ENCODE measurements at regions not wholly inside any gene's neighbourhood (a gene's known extent, or its start where the extent isn't known, plus 50 kb on each side); places are given as distances from the start of the nearest gene placed in this dataset.
"Not testable (repeated sequence)": the region's sequence is repeated elsewhere in the genome, so short reads cannot be mapped to it uniquely, and the experiment has no call there.

DNA sequence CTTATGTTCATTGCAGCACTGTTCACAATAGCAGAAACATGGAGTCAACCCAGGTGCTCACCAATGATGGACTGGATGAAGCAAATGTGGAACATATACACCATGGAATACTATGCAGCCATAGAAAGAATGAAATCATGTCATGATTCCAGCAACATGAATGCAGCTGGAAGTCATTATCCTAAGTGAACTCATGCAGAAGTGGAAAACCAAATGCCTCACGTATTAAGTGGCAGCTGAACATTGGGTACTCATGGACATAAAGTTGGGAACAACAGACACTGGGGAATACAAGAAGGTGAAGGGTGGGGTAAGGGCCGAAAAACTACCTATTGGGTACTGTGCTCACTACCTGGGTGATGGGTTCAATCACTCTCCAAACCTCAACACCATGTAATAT lies 915.9 kb downstream of the UQCRFS1 start:
- no peak overlapping the region for H3K4me3 ChIP-seq
- ATAC-seq (ENCODE audit: insufficient number of reproducible peaks, low FRiP score, low read depth) = no peak
- H3K27me3 ChIP-seq (replicated peaks; ENCODE audit: insufficient read depth) = no peaks in the 10 kb centered on the region
- no peaks in the 10 kb centered on the region for H3K36me3 ChIP-seq
- no peak overlapping the region for H3K27ac ChIP-seq
- DNase-seq (ENCODE audit: low spot score) = no peak
- no peaks in the 10 kb centered on the region for H3K9me3 ChIP-seq
- TF ChIP-seq, protein P1, sequence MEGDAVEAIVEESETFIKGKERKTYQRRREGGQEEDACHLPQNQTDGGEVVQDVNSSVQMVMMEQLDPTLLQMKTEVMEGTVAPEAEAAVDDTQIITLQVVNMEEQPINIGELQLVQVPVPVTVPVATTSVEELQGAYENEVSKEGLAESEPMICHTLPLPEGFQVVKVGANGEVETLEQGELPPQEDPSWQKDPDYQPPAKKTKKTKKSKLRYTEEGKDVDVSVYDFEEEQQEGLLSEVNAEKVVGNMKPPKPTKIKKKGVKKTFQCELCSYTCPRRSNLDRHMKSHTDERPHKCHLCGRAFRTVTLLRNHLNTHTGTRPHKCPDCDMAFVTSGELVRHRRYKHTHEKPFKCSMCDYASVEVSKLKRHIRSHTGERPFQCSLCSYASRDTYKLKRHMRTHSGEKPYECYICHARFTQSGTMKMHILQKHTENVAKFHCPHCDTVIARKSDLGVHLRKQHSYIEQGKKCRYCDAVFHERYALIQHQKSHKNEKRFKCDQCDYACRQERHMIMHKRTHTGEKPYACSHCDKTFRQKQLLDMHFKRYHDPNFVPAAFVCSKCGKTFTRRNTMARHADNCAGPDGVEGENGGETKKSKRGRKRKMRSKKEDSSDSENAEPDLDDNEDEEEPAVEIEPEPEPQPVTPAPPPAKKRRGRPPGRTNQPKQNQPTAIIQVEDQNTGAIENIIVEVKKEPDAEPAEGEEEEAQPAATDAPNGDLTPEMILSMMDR (IDR thresholded peaks at IDR 0.05) = no peak
- no peaks in the 10 kb centered on the region for H3K4me1 ChIP-seq (ENCODE audit: control insufficient read depth in 1 of 2, low read depth in 2 of 2)

DNA sequence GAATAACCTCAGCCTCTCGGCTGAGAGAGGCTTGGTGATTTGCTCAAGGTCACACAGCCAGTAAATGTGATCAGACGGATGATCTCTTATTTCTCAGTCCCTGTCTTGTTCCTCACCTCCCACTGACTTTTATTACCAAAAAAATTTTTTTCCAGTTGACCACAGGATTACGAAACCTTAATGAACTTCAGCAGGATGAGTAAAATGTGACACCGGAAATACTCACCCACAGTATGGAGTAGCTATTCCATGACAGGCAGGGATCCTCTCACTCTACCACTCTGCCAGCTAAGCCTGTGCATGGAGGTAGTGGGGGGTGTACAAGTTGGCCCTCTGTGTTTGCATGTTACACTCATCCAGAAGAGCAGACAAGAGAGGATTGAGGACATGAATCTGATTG lies 916.4 kb downstream of the UQCRFS1 start:
- Histone ChIP-seq H3K4me1 (ENCODE audit: control insufficient read depth in 1 of 2, low read depth in 2 of 2) (no peaks in the 10 kb centered on the region), H3K27me3 (replicated peaks; ENCODE audit: insufficient read depth) (no peaks in the 10 kb centered on the region), H3K9me3 (no peaks in the 10 kb centered on the region), H3K36me3 (no peaks in the 10 kb centered on the region), H3K4me3 (no peak overlapping the region), H3K27ac (no peak overlapping the region)
- no peak for DNase-seq (ENCODE audit: low spot score)
- no peak for ATAC-seq (ENCODE audit: insufficient number of reproducible peaks, low FRiP score, low read depth)
- TF ChIP-seq, protein P1 (IDR thresholded peaks at IDR 0.05) = no peak

DNA sequence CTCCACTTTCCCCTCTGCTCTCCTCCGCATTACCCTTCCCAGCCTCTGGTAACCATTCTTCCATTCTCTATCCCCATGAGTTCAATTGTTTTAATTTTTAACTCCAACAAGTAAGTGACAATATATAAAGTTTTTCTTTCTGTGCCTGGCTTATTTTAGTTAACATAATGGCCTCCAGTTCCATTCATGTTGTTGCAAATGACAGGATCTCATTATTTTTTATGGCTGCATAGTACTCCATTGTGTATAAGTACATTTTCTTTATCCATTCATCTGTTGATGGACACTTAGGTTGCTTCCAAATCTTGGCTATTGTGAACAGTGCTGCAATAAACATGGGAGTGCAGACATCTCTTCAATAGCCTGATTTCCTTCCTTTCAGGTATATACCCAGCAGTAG lies 918.0 kb downstream of the UQCRFS1 start:
- not testable (repeated sequence) for H3K27me3 ChIP-seq (replicated peaks; ENCODE audit: insufficient read depth); ATAC-seq (ENCODE audit: insufficient number of reproducible peaks, low FRiP score, low read depth); H3K4me3 ChIP-seq; H3K36me3 ChIP-seq; H3K4me1 ChIP-seq (ENCODE audit: control insufficient read depth in 1 of 2, low read depth in 2 of 2); H3K27ac ChIP-seq; DNase-seq (ENCODE audit: low spot score); H3K9me3 ChIP-seq

DNA sequence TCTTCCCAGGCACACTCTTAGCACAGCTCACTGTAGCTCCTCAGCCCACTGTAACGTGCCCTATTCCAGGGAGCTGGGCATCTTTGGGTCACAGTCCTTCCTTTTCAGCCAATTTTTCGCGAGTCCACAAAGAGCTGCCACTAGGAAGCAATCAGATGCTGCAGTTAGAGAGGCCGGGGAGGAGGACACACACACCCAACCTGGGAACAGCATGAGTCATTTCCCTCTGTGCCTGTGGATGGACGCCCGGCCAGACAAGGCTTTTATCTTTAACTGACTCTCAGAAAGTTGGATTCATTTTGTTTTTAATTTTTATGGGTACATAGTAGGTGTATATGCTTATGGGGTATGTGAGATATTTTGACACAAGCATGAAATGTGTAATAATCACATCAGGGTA lies 918.6 kb downstream of the UQCRFS1 start:
- Histone ChIP-seq H3K27me3 (replicated peaks; ENCODE audit: insufficient read depth) (no peaks in the 10 kb centered on the region), H3K4me1 (ENCODE audit: control insufficient read depth in 1 of 2, low read depth in 2 of 2) (no peaks in the 10 kb centered on the region), H3K36me3 (no peaks in the 10 kb centered on the region), H3K4me3 (no peak overlapping the region), H3K27ac (no peak overlapping the region), H3K9me3 (no peaks in the 10 kb centered on the region)
- TF ChIP-seq, protein P1 (IDR thresholded peaks at IDR 0.05) = no peak
- no peak for DNase-seq (ENCODE audit: low spot score)
- no peak for ATAC-seq (ENCODE audit: insufficient number of reproducible peaks, low FRiP score, low read depth)

DNA sequence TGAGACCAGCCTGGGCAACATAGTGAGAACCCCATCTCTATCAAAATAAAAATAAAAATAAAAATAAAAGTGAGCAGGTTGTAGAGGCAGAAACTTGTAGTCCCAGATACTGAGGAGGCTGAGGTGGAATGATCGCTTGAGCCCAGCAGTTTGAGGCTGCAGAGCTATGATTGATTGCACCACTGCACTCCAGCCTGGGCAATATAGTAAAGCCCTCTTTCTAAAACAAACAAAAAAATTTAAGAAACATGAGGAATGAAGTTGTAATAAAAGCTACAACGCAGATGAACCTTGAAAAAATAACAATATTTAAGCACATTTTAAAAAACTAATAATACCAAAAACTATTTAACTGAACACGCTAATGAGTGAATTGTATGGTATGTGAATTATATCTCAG lies 919.3 kb downstream of the UQCRFS1 start:
- H3K9me3 ChIP-seq = no peaks in the 10 kb centered on the region
- H3K27me3 ChIP-seq (replicated peaks; ENCODE audit: insufficient read depth) = no peaks in the 10 kb centered on the region
- H3K36me3 ChIP-seq = no peaks in the 10 kb centered on the region
- TF ChIP-seq, protein P1 (IDR thresholded peaks at IDR 0.05) = no peak
- ATAC-seq (ENCODE audit: insufficient number of reproducible peaks, low FRiP score, low read depth) (no peak), DNase-seq (ENCODE audit: low spot score) (no peak)
- H3K4me1 ChIP-seq (ENCODE audit: control insufficient read depth in 1 of 2, low read depth in 2 of 2) = no peaks in the 10 kb centered on the region
- no peak overlapping the region for H3K27ac ChIP-seq
- H3K4me3 ChIP-seq = no peak overlapping the region

DNA sequence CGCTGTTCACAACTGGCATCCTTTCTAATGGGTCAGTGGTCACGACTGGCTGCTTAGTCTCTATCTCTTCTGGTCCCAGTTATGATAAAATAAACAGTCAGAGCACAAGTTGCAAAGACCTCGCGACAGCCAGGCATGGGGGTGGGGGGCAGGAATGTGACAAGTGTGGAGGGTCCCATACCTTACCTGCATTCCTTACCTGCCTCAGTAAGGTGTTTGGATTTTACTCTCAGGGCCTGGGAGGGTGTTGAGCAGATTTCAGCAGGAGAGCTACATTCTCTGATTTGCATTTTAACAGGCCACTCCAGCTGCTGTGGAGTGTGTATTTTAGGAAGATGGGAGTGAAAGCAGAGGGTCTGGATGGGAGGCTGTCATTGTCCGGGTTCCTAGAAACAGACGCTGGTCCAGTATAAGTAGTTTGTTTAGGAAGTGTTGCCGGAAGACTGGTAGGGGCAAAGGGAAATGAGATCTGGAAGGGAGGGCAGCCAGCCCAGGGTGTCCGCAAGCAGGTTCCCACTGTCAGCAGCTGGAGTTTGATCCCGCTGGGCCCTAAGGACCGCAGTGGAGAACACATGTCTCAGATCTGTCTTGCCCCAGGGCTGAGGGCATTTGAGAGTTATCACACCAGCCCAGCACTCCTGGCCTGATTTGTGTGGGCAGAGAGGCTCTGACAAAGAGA lies 920.0 kb downstream of the UQCRFS1 start:
- no peak overlapping the region for H3K27ac ChIP-seq

More for the DNA sequence above, 920.0 kb downstream of the UQCRFS1 start:
- TF ChIP-seq, protein P1 (IDR thresholded peaks at IDR 0.05) = no peak
- Histone ChIP-seq H3K4me1 (ENCODE audit: control insufficient read depth in 1 of 2, low read depth in 2 of 2) (no peaks in the 10 kb centered on the region), H3K4me3 (no peak overlapping the region), H3K9me3 (no peaks in the 10 kb centered on the region), H3K36me3 (no peaks in the 10 kb centered on the region), H3K27me3 (replicated peaks; ENCODE audit: insufficient read depth) (no peaks in the 10 kb centered on the region)
- DNase-seq (ENCODE audit: low spot score) (no peak), ATAC-seq (ENCODE audit: insufficient number of reproducible peaks, low FRiP score, low read depth) (no peak)
